Stimulated activated CD4-positive, alpha-beta T cell treated with anti-CD3 and anti-CD28 coated beads, Interleukin-4, amount 100 ng/mL, for 4 hours (primary cell): ENCODE measurements at regions not wholly inside any gene's neighbourhood (a gene's known extent, or its start where the extent isn't known, plus 50 kb on each side); places are given as distances from the start of the nearest gene placed in this dataset.

ENCODE experiments used
- DNase-seq, 2 experiments: peaks; one replicate each; pipeline ENCODE4 v3.0.0-alpha.2; 2020

DNA sequence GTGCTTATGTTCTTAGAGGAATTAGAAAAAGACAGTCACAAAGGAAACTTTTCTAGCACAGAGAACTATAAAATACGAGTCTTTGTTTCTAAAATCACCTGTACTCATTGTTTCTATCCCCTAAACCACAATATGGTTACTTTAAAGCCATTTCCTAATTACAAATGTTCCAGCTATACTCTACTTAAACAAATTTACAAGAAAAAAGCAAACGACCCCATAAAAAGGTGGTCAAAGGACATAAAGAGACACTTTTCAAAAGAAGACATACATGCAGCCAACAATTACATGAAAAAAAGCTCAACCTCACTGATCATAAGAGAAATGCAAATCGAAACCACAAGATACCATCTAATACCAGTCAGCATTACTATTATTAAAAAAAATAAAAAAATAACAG, 447.3 kb downstream of the RAB28 start:
- no peak for DNase-seq

DNA sequence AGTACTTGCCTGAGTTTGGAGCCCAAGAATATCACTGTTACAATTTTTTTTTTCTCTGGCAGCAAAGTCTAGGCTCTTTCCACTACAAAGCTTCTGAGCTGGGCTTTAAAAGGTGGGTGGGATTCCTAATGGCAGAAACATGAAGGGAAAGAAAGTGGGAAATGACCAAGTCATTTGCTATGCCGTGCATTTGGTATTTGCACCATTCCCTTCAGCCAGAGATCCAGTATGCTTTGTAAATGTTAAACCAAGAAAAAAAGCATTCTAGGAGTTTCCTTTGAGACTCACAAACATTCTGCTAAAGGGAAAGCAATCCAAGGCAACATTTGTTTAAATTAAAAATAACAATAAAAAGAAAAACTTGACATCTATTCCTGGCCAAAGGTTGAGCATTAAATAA, 451.2 kb downstream of the RAB28 start:
- DNase-seq: no peak

DNA sequence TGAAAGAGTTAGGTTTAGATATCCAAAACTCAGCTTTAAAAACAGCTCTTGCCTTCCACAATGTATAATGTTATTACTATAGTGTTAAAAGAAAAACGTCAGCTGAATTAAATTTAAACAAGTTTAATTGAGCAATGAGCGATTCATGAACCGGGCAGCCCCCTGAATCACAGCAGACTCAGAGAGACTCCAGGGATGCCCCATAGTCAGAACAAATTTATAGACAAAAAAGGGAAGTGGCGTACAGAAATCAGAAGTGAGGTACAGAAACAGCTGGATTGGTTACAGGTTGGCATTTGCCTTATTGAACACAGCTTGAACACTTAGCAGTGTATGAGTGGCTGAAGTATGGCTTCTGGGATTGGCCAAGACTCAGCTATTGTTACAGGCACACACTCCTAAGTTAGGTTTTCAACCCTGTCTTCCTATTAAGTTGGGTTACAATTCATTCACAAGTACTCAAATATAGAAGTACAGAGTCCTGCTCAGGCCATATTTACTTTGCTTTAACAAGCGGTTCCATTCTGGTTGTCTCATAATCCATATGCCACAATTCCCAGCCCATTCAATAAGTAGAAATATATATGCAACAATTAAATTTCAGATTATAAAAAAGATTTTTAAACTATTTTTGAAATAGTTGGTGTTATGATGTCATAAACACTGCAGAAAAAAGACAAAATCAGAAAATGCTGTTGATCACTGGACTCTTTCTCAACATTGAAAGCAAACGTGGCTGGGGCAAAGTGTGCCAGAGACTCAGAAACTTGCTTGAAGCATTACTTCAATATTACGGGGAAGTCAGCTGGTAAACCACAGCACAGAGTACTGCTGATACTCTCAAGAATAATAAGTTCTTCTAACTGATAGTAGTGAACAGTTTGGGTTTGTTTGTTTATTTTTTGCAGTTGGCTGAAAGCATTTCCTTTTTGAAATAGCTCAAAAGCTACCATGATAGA, 459.7 kb downstream of the RAB28 start:
- DNase-seq: no peak

DNA sequence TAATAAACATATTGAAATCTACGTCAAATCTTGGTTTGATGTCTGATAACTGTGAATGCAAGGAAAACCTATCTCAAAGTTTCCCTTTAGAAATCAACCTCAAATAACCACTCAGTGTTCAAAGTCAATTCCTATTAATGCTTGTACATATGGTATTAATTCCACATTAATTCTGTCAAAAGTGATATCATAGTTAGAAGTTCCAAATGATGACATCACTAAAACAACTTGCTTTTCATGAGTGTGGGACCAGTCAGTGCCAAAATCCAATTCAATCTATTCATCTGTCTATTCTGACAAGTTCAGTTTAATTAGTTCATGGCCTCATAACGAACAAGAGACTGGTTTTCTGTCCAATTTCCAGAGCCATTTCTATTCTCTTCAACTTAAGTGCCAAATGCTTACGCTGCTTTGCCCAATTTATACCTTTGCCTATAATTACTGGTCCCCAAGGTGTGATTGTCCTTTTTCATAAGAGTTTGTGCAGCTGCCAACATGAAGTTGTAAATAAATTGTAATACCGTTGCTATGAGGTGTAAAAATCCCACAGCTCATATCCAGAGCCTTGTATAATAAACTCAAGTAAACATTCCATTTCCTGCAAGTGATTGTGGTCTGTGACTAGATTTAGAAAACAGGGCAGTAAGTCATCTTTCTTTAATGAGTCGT, 476.2 kb downstream of the RAB28 start:
- no peak for DNase-seq

DNA sequence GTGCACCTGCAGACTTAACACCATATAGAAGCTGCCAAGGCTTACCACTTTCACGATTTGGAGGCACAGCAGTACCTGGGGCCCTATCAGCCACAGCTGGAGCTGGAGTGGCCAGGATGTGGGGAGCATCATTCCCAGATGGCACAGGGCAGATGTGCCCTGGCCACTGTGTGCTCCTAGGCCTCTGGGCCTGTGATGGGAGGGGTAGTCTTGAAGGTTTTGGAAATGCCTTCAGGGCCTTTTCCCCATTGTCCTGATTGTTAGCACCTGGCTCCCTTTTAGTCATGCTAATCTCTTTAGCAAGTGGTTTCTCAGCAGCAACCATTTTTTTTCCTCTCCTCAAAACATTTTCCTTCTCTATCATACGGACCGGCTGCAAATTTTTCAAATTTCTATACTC, 490.2 kb downstream of the RAB28 start:
- no peak for DNase-seq

DNA sequence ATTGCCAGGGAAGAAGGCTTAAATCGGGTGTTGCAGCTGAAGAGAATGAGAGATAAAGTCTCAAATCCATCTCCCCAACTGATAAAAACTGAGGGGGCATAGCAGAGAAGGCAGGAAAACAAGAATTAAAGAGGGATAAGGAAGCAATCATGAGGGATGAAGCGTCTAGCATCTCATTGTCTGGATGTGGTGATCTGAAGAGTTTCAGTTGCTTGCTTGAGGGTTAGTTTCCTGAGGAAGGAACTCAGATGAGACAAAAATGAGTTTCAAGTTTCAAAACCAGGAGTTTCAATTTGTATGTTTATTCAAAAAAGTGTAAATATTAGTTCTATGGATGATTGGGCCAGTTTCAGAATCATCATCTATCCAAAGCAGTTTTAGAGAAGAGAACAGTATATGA, 496.9 kb downstream of the RAB28 start:
- DNase-seq: no peak

DNA sequence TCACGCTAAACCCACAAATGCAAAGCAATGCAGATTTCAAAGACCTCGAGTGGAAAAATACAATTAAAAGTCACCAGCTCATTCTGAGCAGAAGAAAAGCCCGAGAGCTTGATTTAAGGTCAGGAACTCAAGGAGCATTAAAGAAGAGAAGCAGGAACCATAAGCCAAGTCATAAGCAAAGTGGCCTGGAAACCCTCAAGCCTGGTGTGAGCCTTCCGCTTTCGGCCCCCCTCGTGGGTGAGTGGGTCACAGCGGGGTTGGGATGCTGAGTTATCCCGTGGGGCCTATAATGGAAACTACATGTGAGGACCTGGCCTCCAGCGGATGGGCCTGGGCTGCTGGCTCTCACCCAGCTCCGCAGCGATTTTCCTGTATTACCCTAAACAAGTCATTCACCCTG, 504.3 kb downstream of the RAB28 start:
- DNase-seq: no peak

DNA sequence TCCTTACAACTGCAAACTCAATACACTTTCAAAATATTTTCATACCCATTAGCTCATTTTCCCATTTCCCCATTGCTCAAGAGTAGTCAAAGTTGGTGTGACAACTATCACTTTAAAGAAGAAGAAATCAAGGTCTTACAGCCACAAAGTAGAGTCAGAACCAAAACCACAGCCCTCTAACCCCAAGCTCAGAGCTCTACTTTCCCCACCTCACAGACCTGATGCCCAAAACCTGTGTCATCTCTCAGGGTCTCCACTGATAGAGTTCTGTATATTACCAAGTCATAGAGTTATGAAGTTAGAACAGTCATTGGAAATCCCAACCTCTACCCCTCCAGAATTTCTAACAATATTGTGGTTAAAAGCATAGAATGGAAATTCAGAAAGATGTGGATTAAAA, 505.8 kb downstream of the RAB28 start:
- DNase-seq: no peak

DNA sequence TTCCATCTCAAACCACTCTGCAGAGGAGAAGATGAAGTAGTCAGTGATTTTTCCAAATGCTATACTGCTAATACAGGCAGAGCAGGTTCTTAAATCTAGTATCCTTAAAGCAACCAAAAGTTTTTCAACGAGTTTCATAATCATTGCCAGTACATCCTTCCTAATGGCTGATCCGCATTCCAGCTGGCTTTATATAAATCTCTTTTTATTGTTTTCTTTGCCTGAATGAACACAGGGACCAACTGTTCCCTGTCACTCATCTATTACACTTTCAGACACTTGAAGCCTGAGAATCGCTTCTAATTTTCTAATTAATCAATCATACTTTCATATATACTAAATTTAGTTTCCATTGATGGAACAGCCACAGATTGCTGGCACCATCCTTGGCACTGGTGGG, 508.6 kb downstream of the RAB28 start:
- no peak for DNase-seq

DNA sequence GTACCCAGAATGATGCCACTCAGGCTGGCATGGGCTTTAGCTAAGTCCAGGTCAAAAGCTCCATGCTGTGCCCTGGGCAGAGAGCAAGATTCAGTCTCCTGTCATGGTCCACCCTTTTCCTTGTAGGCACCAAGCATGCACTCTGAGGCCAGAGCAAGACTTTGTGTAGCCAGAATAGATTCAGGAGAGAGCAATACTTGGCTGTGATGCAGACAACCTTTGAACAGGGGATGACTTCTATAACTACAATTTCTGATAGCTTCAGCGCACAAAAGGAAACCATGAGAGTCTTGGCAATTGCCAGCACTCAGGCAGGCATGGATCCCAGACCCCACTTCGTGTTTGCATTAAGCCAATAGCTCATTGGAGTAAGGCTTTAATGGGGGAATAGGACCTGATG, 510.6 kb downstream of the RAB28 start:
- no peak for DNase-seq

DNA sequence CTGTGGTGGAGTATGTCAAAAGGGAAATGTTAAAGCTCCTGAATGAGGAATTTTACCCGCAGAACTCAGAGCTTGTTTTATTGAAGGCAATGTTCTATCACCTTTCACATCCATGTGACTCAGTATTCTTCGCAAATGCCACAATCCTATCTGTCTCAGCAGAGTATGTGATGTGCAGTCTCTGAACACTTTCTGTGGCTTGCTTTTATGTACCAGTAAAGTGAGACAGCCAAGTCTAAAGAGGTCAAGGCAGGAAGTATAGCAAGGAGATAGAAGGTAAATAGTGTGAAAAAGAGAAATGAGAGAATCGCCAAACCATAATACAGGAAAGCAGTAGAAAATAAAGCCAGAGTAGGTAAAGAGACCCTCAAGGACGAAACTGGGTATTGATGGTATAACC, 515.8 kb downstream of the RAB28 start:
- DNase-seq: no peak

DNA sequence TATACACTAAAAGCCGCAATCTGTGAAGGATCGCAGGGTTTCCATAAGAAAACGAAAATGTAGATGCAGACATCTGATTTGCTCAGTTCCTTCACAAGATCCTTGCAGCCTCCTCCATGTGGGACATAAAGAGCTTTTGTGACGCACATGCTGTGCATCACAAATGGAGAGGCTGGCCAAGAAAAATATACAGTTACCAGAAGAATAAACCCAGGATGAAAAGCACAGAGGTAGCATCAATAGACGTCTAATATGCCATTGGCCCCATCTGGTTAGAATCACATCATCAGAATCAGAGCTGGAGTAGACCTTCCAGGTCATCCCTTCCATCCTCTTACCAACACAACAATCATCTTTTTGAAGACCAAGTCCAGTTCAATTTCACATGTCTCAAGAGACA, 517.4 kb downstream of the RAB28 start:
- no peak for DNase-seq

DNA sequence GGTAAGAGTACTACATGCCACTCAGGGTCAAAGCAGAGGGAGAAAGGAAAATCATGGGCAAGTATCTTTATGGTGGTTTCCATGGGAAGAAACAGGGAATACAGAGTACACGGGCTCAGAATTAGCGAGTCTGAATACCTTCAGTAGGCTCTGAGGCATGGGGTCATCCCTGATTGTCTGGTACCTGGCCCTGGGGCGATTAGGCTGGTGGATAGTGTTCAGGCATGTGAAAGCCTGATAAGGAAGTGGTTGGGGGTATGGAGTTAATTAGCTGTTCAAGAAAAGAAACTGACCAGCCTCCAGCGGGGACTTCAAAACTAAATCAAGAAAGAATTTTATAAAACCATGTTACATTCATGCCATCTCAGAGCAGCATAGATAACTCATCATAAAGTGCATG, 518.8 kb downstream of the RAB28 start:
- no peak for DNase-seq

DNA sequence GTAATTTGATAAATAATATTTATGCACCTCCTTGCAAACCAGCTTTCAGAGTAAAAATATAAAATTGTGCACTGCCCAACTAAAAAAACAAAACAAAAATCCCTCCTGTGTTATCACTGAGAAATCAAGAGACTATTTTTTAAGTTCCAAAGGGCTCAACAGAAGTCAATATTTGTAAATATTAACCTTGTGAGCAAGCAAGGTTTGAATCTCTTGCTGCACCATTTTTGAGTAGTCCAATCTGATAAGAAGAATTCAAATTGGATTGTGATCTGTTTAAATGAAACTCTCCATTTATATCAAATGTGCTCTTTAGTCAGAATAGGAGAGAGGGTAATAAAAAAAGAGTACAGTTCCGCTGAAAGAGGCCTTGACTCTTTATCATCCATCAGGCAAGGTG, 520.2 kb downstream of the RAB28 start:
- no peak for DNase-seq

DNA sequence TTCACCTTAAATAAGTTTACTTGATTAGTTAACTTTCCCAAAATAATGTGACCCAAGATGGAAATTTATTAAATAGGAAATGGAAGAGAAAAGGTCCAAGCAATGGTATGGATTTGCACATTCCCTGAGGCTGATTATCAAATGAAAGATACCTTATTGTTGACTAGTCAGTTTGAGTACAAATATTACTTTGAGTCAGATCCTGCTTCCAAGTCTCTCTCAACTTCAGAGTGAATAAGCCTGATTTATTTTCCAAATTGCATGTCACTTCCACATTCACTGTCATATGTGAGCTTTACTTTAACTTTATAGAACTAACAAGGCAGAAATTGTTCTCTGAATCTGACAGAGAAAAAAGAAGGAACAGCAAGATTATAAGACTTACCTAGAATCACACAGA, 520.8 kb downstream of the RAB28 start:
- DNase-seq: no peak

DNA sequence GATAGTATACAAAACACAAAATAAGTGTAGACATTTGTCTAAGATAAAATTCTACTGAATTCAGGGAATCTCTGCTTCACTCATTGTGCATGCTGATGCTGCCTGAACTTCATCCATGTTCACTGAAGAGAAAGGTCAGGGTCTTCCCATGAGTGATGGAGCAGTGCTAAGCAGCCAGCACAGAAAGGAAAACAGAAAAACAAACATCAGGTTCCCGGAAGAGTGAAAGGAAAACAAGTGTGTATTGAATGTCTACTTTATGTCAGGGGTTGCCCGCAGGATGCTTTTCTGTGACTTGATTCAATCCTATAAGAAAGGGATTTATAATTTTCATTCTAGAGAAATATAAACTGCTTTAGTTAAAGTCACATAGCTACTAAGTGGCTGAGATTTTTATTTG, 522.4 kb downstream of the RAB28 start:
- no peak for DNase-seq

DNA sequence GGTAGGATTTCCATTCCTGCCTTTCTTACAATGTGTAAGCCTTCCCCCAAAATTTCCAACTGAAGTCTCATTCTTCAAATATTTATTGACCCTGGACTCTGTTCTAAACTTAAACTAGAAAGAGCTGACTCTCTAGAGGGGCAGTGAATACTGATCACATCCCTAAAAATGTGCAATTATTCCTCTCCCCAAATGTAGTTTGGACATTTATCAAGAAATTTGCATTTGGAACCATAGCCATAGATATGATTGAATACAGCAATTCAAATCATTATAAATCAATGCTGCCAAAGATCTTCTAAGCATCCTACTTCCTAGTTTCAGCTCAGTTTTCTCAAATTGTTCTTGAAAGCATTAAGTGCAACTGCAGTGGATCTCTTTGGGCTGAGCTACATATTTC, 525.7 kb downstream of the RAB28 start:
- DNase-seq: no peak

DNA sequence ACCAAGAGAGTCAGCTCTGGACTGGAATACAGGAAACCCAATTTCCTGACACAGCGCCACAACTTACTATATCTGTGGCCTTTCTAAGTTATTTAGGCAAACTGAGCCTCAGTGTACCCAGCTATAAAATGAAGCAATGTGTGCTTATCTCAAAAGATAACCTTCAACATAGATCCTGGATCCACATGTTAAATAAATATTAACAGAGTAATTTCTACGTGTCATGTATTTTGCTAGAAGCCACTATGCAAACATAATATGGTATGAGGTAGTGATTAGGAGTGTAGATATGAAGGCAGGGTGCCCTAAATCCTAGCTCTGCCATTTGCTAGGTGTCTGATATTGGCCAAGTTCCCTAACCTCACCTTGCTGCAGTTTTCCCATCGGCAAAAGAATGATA, 527.0 kb downstream of the RAB28 start:
- no peak for DNase-seq

DNA sequence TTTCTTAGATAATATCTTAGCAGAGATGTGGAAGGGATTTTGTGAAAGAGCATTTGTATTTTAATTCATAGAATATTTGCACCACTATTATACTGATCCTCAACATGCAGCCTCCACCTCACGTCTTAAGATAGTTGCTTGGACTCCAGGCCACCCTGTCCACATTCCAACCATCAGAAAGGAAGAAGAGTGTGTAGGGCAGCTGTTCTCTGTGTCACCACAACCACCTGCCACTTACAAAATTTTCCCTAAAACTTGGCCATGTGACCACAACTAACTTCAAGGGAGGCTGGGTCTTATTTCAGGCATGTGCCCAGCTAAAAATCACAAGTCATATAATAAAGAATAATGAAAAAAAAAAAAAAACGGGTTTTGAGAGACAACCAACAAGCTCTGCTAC, 528.1 kb downstream of the RAB28 start:
- no peak for DNase-seq

DNA sequence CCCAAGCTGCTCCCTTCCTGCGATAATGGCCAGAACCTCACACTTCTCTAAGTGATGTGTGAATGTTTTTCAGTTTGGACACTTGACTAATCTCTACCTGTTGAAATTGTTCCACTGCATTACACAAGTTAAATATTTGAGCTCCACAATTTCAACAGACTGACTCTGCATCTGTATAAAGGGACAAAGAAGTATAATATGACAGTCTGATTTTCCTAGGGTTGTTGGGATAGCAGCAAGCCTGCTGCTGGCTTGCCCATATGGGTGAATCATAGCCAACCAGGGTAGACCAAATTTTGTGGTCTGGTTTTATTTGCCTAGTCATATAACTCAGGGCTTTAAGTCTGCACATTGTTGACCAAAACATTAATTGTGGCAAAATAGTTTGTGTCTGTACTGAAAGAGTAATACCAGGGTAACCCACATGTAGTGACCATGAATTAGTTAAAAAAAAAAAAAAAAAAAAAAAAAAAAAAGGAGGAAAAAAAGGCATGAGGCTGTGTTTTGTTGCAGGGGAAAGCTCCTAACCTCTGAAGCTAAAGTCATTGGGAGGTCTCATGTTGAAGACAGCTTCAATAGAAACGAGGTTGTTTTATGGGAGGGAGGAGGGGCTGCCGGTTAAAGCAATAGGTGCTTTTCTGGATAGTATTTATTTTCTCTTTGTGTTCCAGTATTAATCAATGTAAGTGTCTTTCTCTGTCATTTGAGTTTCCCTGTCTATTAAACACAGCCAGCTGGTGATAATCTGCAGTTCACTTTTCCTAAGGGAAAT, 534.2 kb downstream of the RAB28 start:
- DNase-seq: no peak

DNA sequence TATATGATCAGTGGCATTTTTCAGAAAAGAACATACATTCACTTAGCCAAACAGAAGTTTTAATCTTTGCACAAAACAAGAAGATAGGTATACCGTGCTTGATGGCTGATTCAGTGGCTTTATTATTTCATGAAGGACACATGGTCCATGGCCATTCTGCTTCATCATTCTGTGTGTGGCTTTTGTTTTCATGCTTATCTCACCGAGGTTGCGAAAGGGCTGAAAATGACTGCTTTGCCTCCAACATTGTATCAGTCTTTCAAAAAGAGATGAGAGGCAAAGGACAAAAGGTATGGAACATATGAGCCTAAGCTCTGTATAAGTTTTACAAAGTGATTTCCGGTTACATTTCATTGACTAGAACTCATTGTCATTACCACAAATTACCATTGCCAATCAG, 541.1 kb downstream of the RAB28 start:
- no peak for DNase-seq

DNA sequence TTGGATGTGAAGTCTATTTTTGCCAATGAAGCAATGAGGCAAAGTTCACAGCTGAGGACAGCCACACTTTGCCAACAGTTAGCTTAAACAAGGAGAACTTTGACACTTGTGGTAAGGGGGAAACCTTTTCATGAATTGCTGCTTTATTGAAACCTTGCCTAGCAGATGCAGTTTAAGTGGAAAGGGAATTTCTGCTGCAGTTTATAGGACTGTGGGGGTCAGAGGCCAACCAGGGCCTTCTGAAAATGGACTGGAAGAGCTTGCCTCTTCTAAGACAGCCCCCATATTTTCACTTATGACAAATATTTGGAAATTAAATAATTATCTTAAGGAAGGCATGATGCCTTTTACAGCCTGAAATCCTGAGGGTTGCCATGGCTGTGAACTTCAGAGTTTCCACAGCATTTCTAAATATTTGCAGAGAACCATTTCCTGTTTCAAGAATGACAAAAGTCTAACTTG, 550.3 kb downstream of the RAB28 start:
- DNase-seq: no peak

DNA sequence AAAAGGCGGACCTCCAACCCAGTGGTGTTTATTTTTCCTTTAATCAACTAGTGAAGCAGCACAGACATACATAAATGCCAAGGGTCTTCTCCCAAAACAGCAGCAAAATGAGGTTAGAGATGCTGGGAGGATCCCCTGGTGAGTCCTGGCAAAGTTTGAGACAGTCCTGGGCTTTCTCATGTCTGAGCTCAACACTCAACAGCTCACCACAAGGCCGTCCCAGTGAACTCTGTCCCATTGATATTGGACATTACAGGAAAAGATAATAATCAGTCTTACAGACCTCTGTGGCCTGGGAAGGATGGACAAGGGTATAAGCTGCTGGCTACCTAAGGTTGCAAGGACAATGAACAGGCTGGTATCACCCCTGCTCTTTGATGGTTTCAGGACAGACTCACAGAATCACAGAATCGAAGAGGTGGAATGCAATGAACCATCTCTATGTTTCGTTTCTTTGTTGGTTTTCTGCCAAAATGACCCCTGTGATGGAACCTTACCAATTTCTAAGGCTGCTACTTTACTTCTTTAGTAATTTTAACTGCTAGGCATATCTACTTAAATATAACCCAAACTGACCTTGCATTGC, 551.8 kb downstream of the RAB28 start:
- no peak for DNase-seq
